ENCODE measurements at regions not wholly inside any gene's neighbourhood (a gene's known extent, or its start where the extent isn't known, plus 50 kb on each side); places are given as distances from the start of the nearest gene placed in this dataset.
A peak's percentile ranks its signal among the peaks of the same experiment; 100 is the strongest.

DNA sequence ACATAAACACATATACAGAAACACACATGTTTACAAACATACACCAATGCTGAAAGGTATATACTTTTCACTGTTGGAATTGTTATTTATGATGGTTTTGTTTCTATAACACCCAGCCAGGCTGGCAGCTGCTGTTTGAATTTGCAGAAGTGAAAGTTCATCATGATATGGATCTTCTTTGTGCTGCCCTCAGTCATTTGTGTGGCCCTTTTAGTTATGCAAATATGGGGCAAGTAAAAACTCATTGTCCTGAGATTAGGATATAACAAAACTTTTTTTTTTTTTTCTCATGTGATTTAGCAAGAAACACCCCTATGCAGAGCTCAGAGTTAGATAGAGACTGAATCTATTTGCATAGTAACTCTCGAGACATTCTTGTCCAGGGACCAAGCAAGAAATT, 714.1 kb downstream of the KCNJ3 start:
- no peaks in the 10 kb centered on the region for H3K36me3 ChIP-seq (ENCODE audit: control insufficient read depth, insufficient read depth, low read length)

DNA sequence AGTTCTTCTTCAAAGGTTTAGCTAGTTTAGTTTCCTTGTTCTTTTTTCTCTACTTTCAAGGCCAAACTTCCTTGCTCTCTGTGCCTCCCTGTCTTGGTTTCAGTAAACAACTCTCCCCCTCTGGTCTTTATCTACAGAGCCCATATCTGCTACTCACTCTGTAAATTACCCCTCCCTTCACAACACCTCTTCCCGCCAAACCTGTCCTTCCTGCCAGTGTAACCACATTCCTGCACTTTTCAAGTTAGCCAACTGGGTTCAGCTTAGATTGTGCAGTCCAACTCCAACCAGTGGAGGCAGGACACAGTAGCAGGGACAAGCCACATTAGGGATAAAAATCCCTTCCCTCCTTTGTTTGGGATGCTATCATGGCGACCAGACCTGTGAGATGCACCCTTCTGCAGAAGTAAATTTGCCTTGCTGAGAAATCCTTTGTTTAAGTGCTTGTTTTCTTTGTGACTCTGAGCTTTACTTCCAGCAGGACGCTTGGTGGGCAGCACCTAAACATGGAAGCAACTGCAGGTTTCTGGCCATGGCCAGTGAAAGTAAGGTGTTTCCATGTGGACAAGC, 706.0 kb downstream of the KCNJ3 start:
- Histone ChIP-seq H3K36me3 (ENCODE audit: control insufficient read depth, insufficient read depth, low read length) (no peaks in the 10 kb centered on the region), H3K4me3 (ENCODE audit: low read length) (no peak overlapping the region), H3K27me3 (ENCODE audit: control insufficient read depth, insufficient read depth, low read length) (no peaks in the 10 kb centered on the region), H3K9me3 (replicated peaks; ENCODE audit: control insufficient read depth, low read depth, low read length) (peaks cover 10% of the 10 kb centered on the region), H3K4me1 (ENCODE audit: control insufficient read depth, insufficient read depth, low read length) (no peaks in the 10 kb centered on the region), H3K27ac (ENCODE audit: low read length) (no peak overlapping the region)
- 77% methylated on average over 3 of the region's 3 CpGs for WGBS (ENCODE audit: insufficient coverage)
- no peak for DNase-seq

More for the DNA sequence above, 714.1 kb downstream of the KCNJ3 start:
- Histone ChIP-seq H3K9me3 (replicated peaks; ENCODE audit: control insufficient read depth, low read depth, low read length) (no peaks in the 10 kb centered on the region), H3K4me1 (ENCODE audit: control insufficient read depth, insufficient read depth, low read length) (no peaks in the 10 kb centered on the region), H3K27ac (ENCODE audit: low read length) (no peak overlapping the region), H3K4me3 (ENCODE audit: low read length) (no peak overlapping the region), H3K27me3 (ENCODE audit: control insufficient read depth, insufficient read depth, low read length) (no peaks in the 10 kb centered on the region)
- WGBS (ENCODE audit: insufficient coverage): no CpG with 5 or more reads among the region's 1 CpG
- no peak for DNase-seq

DNA sequence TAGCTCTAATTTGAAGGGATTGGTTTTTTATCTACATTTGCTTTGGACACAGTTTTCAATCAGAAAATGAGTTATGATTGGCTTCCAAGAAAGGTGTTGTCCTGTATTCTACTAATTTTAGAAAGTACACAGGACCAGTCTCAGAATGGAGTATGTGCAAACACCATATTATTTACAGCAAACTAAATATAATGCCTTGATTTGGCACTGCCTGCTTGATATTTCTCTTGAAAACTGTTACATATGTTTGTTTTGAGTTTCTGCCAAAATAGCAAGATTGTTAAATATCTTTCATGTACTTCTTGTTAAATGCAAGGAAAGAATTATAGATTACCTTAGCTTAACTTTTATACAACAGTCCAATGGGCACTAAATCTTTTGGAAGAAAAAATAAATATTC, 694.9 kb downstream of the KCNJ3 start:
- no peaks in the 10 kb centered on the region for H3K9me3 ChIP-seq (replicated peaks; ENCODE audit: control insufficient read depth, low read depth, low read length)
- DNase-seq: no peak
- H3K27me3 ChIP-seq (ENCODE audit: control insufficient read depth, insufficient read depth, low read length): no peaks in the 10 kb centered on the region
- no peaks in the 10 kb centered on the region for H3K4me1 ChIP-seq (ENCODE audit: control insufficient read depth, insufficient read depth, low read length)
- no peaks in the 10 kb centered on the region for H3K36me3 ChIP-seq (ENCODE audit: control insufficient read depth, insufficient read depth, low read length)
- H3K27ac ChIP-seq (ENCODE audit: low read length): no peak overlapping the region
- H3K4me3 ChIP-seq (ENCODE audit: low read length): no peak overlapping the region

DNA sequence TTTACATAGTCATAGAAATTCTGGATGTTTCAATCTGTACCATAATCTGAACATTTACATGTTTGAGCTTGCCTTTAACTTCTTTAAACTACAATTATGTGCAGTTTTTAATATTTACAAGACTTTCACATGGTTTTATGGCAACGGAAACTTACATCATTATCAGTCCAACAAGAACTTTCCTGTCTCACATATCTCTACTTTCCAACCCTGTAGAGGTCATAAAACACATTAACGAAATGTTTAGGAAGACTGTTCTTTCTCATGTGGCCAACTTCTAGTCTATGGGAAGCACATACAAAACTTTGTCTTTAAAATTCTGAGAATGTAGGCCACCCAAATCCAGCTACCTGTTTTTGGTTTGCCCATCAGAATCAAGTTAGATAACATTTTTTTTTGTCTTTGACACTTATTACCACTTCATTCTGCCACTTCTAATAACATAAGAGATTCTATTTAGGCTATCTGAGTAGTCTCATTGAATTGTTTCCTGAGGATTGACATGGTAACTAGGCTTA, 693.2 kb downstream of the KCNJ3 start:
- Histone ChIP-seq H3K36me3 (ENCODE audit: control insufficient read depth, insufficient read depth, low read length) (no peaks in the 10 kb centered on the region), H3K4me3 (ENCODE audit: low read length) (no peak overlapping the region), H3K27me3 (ENCODE audit: control insufficient read depth, insufficient read depth, low read length) (no peaks in the 10 kb centered on the region), H3K9me3 (replicated peaks; ENCODE audit: control insufficient read depth, low read depth, low read length) (no peaks in the 10 kb centered on the region), H3K27ac (ENCODE audit: low read length) (no peak overlapping the region), H3K4me1 (ENCODE audit: control insufficient read depth, insufficient read depth, low read length) (no peaks in the 10 kb centered on the region)
- no CpG with 5 or more reads among the region's 2 CpGs for WGBS (ENCODE audit: insufficient coverage)
- no peak for DNase-seq

DNA sequence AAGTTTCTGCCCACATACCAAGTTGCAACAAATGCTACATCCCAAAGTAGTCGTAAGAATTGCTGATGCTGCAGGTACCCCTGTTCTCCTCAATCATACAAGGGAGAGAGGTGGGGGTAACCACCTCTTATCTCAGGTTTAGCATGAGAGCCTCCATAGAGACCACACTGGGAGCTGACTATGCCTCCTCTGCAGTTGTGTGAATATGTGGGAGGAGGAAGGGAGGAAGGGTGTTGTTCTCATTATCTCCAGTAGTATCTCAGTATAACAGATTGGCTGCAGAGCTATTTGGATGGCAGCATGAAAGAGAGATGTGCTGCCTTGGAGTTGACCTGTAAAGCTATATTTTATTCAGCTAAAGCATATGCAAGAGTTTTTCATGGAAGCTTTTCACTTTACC, 690.7 kb downstream of the KCNJ3 start:
- Histone ChIP-seq H3K4me1 (ENCODE audit: control insufficient read depth, insufficient read depth, low read length) (no peaks in the 10 kb centered on the region), H3K36me3 (ENCODE audit: control insufficient read depth, insufficient read depth, low read length) (no peaks in the 10 kb centered on the region), H3K4me3 (ENCODE audit: low read length) (no peak overlapping the region), H3K27ac (ENCODE audit: low read length) (no peak overlapping the region), H3K27me3 (ENCODE audit: control insufficient read depth, insufficient read depth, low read length) (no peaks in the 10 kb centered on the region), H3K9me3 (replicated peaks; ENCODE audit: control insufficient read depth, low read depth, low read length) (no peaks in the 10 kb centered on the region)
- WGBS (ENCODE audit: insufficient coverage): no CpG with 5 or more reads among the region's 1 CpG
- DNase-seq: no peak

DNA sequence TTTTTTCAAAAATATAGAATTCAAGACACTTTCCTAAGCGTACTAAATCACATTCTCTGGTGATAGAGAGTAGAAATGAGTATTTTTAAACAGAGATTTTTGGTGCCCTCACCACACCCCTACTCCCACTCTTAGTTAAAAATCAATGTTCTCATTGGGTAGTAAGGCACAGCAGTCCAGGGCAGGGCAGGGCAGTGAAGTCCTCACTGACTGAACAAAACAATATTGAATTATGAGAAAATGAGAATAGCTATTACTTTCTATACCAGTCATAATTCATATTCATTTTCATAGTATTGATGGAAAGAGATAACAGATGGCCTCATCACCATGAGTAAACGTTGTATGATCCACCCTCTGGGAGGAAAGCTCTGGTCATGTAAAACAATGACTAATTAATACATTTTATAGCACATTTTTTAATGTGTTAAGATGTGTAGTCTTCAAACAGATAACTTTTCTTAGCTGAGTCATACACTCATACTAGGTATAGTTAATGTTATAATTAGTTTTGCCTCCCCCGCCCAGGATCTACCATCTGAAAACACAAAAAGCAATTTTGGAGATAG, 686.1 kb downstream of the KCNJ3 start:
- no CpG with 5 or more reads among the region's 3 CpGs for WGBS (ENCODE audit: insufficient coverage)
- no peaks in the 10 kb centered on the region for H3K9me3 ChIP-seq (replicated peaks; ENCODE audit: control insufficient read depth, low read depth, low read length)

DNA sequence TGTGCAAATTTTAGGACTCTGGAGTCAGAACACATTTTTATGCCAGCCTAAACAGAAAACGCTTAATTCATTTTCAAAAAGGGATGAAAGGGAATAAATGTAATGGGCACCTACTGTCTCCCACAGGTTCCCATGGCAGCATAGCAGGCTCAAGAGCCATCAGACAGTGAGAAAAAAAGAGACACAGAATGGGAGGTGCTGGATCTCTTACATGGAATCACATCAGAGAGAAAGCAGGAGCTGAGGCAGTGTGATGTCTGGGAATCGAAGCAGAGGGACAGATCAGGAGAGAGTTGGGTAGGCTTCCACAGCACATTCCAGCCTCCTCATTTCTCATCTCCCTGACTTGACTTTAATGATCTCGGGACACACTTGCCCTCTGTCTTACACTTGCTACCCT, 684.3 kb downstream of the KCNJ3 start:
- H3K4me3 ChIP-seq (ENCODE audit: low read length): no peak overlapping the region
- H3K9me3 ChIP-seq (replicated peaks; ENCODE audit: control insufficient read depth, low read depth, low read length): no peaks in the 10 kb centered on the region
- H3K36me3 ChIP-seq (ENCODE audit: control insufficient read depth, insufficient read depth, low read length): no peaks in the 10 kb centered on the region
- no peak for DNase-seq
- no peak overlapping the region for H3K27ac ChIP-seq (ENCODE audit: low read length)
- no peaks in the 10 kb centered on the region for H3K4me1 ChIP-seq (ENCODE audit: control insufficient read depth, insufficient read depth, low read length)
- no peaks in the 10 kb centered on the region for H3K27me3 ChIP-seq (ENCODE audit: control insufficient read depth, insufficient read depth, low read length)
- WGBS (ENCODE audit: insufficient coverage): 56% methylated on average over 2 of the region's 3 CpGs

More for the DNA sequence above, 686.1 kb downstream of the KCNJ3 start:
- H3K27me3 ChIP-seq (ENCODE audit: control insufficient read depth, insufficient read depth, low read length): no peaks in the 10 kb centered on the region
- H3K27ac ChIP-seq (ENCODE audit: low read length): no peak overlapping the region
- DNase-seq: no peak
- H3K36me3 ChIP-seq (ENCODE audit: control insufficient read depth, insufficient read depth, low read length): no peaks in the 10 kb centered on the region
- H3K4me1 ChIP-seq (ENCODE audit: control insufficient read depth, insufficient read depth, low read length): no peaks in the 10 kb centered on the region
- H3K4me3 ChIP-seq (ENCODE audit: low read length): no peak overlapping the region

DNA sequence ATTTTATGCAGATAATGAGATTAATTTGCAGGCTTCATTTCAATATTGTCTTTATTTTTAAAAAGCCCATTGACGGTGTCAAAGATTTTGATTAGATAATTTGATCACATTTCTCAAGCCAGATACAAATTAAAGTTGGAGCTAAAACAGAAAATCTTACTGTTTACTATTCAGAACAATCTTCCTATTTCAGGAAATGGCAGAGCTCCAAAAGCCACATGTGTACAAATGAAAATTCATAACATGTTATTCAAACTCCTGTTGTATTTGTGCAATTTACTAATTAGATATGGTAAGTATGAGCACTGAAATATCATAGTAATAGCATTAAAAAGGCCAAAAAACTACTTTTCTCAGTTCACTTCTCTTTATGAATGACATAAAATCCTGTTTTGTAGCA, 682.9 kb downstream of the KCNJ3 start:
- Histone ChIP-seq H3K4me3 (ENCODE audit: low read length) (no peak overlapping the region), H3K9me3 (replicated peaks; ENCODE audit: control insufficient read depth, low read depth, low read length) (no peaks in the 10 kb centered on the region), H3K36me3 (ENCODE audit: control insufficient read depth, insufficient read depth, low read length) (no peaks in the 10 kb centered on the region), H3K4me1 (ENCODE audit: control insufficient read depth, insufficient read depth, low read length) (no peaks in the 10 kb centered on the region), H3K27me3 (ENCODE audit: control insufficient read depth, insufficient read depth, low read length) (no peaks in the 10 kb centered on the region), H3K27ac (ENCODE audit: low read length) (no peak overlapping the region)
- DNase-seq: peak; percentile 6
- WGBS (ENCODE audit: insufficient coverage): no CpG with 5 or more reads among the region's 1 CpG

DNA sequence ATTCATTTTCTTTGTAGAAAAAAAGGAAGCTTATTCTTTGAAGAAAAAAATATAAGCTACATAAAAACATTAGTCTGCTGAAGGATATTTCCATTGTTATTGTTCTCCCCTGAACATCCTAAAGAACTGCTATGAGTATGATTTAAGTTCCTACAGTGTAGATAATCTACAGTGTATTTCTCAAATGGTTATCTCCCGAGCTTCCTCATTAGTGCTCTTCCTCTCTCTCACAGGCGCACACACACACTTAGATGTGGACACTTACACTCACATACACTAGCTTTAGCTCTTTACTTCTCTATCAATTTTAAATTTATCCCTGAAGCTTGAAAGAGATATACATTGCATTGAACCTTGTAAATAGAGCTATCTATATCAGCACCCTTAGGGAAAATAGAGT, 681.0 kb downstream of the KCNJ3 start:
- no peaks in the 10 kb centered on the region for H3K4me1 ChIP-seq (ENCODE audit: control insufficient read depth, insufficient read depth, low read length)
- no CpG with 5 or more reads among the region's 2 CpGs for WGBS (ENCODE audit: insufficient coverage)

DNA sequence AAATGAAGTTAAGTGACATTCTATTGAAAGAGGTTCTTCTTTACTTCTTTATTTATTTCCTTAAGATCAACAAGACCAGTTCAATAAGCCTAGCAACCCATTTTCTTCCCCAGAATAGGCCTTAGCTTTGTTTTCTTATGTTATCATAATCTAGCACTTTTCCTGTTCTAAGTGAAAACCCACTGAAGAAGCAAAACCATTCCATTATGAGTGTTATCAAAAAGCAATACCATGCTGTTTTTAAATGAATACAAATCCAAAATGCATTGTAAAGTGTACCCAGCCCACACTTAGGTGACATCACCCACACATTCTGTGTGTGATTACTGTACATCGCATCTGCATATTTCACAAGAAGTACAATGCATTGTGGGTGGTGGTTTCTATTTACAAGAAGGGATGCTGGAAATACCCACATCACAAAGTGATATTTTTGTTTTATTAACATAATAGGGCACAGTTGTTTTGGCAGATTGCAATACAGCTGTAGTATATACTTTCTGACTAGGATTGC, 679.5 kb downstream of the KCNJ3 start:
- Histone ChIP-seq H3K27me3 (ENCODE audit: control insufficient read depth, insufficient read depth, low read length) (no peaks in the 10 kb centered on the region), H3K36me3 (ENCODE audit: control insufficient read depth, insufficient read depth, low read length) (no peaks in the 10 kb centered on the region), H3K4me3 (ENCODE audit: low read length) (no peak overlapping the region), H3K9me3 (replicated peaks; ENCODE audit: control insufficient read depth, low read depth, low read length) (no peaks in the 10 kb centered on the region), H3K4me1 (ENCODE audit: control insufficient read depth, insufficient read depth, low read length) (no peaks in the 10 kb centered on the region), H3K27ac (ENCODE audit: low read length) (no peak overlapping the region)
- DNase-seq: no peak
- WGBS (ENCODE audit: insufficient coverage): no CpG with 5 or more reads among the region's 1 CpG

More for the DNA sequence above, 681.0 kb downstream of the KCNJ3 start:
- Histone ChIP-seq H3K27me3 (ENCODE audit: control insufficient read depth, insufficient read depth, low read length) (no peaks in the 10 kb centered on the region), H3K27ac (ENCODE audit: low read length) (no peak overlapping the region), H3K4me3 (ENCODE audit: low read length) (no peak overlapping the region), H3K9me3 (replicated peaks; ENCODE audit: control insufficient read depth, low read depth, low read length) (no peaks in the 10 kb centered on the region), H3K36me3 (ENCODE audit: control insufficient read depth, insufficient read depth, low read length) (no peaks in the 10 kb centered on the region)
- no peak for DNase-seq
